ENCODE measurements at regions not wholly inside any gene's neighbourhood (a gene's known extent, or its start where the extent isn't known, plus 50 kb on each side); places are given as distances from the start of the nearest gene placed in this dataset.

DNA sequence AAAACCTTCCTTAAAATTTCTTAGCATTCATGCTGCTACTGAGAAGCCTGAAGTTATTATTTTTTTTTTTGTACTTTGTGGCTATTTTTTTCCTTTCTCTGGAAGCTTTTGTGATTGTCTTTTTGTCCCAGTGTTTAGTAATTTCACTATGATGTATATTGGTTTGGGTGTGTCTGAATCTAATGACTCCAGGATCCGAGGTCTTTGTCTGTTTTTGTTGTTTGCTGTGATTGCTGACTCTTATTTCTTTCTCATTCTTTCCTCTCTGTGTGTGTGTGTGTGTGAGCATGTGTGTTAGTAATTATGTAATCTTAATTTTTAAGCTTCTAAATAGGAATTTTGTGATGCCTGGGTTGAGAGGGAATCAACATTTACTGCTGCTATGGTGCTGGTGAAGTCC lies 152.0 kb downstream of the RAP2B start:
- DNase-seq (ENCODE audit: low read depth) = no peak

GRCh38 chr3:153315781-153316180 lies 153.8 kb downstream of the RAP2B start:
- no peak for DNase-seq (ENCODE audit: low read depth)

GRCh38 chr3:153319705-153320554 lies 157.9 kb downstream of the RAP2B start:
- no peak for DNase-seq (ENCODE audit: low read depth)

DNA sequence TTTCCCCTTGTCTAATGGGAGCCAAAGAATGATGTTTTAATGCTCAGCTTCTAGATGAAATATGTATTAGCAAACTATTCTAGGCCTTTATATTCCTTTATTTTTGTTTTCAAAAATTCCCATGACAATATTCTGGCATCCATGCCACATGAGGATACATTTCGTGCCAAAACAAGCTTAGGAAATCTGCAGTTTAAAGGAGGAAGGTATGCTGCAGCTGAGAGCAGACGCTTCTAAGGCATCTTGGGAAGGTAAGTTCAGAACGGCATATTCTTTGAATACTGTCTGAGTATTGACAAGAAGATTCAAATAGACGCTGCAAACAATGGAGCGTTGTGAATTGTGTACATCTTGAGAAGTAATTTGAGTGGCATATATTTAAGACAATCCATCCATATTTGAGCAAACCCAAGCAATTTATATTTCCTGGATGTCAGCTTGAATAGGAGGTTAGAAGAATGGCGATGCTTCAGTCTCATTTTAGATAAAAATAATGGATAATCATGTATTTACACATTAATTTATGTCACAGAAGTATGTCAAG lies 158.6 kb downstream of the RAP2B start:
- no peak for DNase-seq (ENCODE audit: low read depth)

DNA sequence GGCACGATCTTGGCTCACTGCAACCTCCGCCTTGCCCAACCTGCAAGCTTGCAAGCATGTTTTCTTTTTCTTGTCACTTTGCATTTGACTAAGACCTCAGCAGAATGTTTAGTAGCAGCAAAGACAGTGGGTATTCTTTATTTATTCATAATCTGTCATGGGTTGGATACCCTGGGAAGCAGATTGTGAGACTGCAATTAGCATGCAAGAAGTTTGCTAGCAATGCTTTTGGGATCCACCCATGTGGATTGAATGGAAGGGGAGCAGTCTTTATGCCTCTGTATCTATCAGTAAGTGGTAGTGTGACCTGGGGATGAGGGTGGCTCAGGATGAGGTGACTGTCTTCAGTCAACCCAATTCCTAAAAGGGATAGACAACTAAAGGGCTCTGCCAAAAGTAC lies 166.7 kb downstream of the RAP2B start:
- no peak for DNase-seq (ENCODE audit: low read depth)

- no peak for DNase-seq (ENCODE audit: low read depth)
Measured at GRCh38 chr3:153330901-153331300, 168.9 kb downstream of the RAP2B start.

GRCh38 chr3:153331676-153332075 lies 169.7 kb downstream of the RAP2B start:
- no peak for DNase-seq (ENCODE audit: low read depth)

- DNase-seq (ENCODE audit: low read depth) = no peak
Measured at GRCh38 chr3:153334558-153334957, 172.5 kb downstream of the RAP2B start.

DNA sequence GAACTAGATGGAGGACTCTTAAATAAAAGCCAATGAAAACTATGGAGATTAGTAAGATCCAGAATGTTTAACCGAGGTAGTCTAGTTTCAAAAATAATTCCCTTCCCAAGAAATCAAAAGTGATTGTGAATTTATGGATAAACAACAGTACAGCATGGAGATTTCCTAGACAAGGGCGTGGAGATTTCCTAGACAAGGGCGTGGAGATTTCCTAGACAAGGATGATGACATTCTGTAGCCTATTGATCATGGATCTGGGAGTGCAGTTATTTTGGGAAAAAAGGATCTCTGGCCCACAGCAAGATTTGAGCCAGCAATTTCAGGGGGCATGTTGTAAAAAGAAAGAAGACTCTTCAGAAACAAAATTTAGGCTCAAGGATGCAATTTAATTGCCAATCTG lies 175.3 kb downstream of the RAP2B start:
- no peak for DNase-seq (ENCODE audit: low read depth)

DNA sequence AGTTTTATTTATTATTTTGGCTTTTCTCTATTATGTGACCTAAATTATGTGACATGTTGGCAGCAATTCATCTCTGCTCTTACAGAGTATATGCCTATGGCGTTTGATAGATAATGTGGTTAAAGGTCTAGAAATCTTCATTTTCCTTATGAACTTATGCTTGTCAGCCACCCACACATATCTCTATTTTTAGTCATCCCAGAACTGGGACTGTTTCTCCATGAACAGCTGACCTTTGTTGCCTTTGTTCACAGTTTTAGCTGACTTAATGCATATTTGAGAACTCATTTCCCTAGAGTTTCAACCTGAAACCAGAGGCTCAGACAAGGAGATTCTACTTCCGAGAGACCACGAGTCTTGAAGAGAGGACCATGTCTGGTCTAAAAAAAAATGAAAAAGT lies 176.5 kb downstream of the RAP2B start:
- no peak for DNase-seq (ENCODE audit: low read depth)

DNA sequence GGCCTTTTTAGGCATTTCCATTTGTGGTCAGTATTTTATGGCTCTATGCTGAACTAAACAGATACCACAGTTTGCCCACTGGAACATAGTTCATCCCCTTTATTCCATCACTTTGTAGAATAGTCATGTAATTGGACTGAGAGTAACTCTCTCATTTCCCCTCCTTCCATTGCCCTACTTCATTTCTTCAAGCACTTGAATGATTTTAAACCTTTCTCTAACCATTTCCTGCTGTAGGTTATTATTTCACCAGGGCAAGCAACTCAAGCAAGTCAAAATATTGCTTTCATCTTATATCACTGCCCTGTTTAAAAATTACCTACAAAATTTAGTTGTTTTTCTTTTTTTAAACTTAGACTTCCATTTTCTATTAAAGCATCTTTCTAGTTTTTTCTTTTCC lies 177.0 kb downstream of the RAP2B start:
- DNase-seq (ENCODE audit: low read depth) = no peak

DNA sequence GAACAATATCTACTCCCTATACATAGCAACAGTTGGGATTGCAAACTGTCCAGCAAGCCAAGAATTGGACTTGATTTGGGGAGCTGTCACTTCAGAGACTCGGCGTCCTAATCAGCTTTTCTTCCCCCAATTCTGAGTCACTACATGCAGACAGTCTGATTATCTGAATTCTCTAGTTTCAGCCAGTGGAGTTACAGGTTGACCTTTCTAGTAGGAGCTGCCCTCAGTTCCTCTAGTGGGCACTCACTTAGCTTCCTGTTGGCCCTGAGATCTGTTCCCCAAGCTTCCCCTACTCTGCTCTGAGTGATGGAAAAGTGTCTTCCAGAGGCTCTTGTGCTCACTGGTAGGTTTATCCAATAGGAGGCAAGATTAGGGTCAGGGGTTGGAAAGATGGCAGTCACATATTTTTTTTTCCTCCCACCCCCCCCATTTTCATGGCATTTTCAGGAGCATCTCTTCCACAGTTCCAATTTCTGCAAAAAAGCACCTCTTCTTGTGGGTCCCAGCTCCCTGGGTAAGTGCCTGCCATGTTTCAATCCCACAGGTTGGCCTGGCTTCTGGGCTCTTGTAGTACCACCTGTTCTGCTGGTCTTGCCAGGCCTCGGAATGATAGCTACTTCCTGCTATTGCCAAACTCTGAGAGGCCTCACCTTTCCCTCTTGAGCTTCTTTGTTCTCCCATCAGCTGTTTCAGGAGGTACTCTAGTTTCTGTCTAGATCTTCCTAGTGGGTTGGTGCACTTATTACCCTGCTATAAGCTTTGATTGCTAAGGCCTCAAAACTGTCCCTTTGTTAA lies 182.2 kb downstream of the RAP2B start:
- no peak for DNase-seq (ENCODE audit: low read depth)

GRCh38 chr3:153348457-153349107 lies 186.6 kb downstream of the RAP2B start:
- DNase-seq (ENCODE audit: low read depth) = no peak

- DNase-seq (ENCODE audit: low read depth) = no peak
Measured at GRCh38 chr3:153349108-153349499, 187.1 kb downstream of the RAP2B start.

- DNase-seq (ENCODE audit: low read depth) = no peak
Measured at GRCh38 chr3:153350420-153350819, 188.4 kb downstream of the RAP2B start.

DNA sequence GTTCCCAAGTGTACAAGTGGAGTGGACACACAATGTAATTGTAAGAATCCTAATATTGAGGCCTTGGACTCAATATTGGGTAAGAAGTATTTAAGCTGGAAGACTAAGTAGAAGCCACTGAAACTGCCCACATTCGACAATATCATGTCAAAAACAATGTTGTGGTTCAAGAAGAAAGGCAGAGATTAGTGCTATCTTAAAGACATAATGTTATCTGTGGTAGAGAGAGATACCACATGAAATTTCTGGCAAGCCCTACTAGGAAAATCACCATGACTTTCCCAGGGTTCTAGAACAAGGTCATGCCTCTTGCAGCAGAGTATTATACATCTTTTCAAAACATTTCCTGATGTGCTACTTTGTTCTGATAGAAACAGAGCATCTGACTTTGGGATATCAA lies 192.6 kb downstream of the RAP2B start:
- no peak for DNase-seq (ENCODE audit: low read depth)

GRCh38 chr3:153355559-153355958 lies 193.5 kb downstream of the RAP2B start:
- DNase-seq (ENCODE audit: low read depth) = no peak

DNA sequence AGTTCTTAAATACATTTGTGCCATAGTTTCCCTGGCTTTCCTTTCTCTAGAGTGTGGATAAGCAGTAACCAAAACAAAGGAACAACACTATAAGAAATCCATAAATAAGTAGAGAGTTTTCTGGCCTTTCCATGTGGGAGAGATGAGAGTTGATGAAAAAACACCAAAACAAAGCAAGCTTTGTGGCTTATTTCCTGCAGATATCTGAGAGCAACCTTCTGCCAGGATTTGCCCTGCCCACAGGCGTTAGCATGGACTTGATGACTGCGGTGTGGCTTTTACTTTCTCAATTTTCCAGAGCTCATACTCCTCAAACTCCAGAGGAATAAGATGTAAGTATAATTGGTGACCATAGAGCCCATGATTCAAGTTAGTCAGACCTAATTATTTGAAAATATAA lies 194.9 kb downstream of the RAP2B start:
- DNase-seq (ENCODE audit: low read depth) = no peak

DNA sequence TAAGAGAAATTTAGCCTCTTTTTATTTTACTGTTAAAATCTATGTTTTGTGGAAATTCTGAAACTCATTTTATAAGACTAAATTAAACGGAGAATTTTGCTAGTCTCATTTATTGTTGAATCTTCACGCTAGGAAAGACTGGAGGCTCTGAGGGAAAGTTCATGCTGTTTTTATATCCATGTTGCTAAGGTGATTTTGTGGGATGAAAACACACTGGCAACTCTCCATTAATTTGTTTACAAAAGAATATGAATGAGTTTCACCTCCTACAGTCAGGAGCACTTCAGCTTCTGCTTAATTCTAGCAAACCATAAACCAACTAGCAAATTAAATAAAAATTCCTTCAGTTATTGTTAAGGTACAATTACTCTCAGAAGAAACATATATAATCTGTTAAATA lies 195.4 kb downstream of the RAP2B start:
- no peak for DNase-seq (ENCODE audit: low read depth)

GRCh38 chr3:153369561-153370374 lies 207.7 kb downstream of the RAP2B start:
- DNase-seq (ENCODE audit: low read depth) = no peak

- DNase-seq (ENCODE audit: low read depth) = no peak
Measured at GRCh38 chr3:153370680-153371079, 208.7 kb downstream of the RAP2B start.

DNA sequence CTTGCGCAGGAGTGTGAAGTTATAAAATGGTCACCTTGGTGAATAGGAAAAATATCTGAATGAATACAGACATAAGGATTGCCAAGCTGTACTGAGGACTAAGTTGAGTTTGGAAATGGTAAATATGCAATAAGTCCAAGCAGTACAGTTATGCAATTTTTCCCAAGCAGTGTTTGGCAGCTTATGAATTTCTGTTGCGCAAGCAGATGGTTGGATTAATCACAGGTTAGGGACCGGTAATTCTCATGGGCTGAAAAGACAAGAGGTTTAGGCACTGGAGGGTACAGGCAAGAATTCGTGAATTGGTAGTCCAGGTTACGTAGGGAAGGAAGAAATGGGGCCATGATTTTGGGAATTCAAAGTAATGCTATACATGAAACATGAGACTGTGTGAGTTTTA lies 210.3 kb downstream of the RAP2B start:
- DNase-seq (ENCODE audit: low read depth) = no peak
